ENCODE measurements at regions not wholly inside any gene's neighbourhood (a gene's known extent, or its start where the extent isn't known, plus 50 kb on each side); places are given as distances from the start of the nearest gene placed in this dataset.

- Histone ChIP-seq H3K4me1 (ENCODE audit: control insufficient read depth, insufficient read depth, low read length) (no peaks in the 10 kb centered on the region), H3K4me3 (ENCODE audit: low read depth, low read length) (no peak overlapping the region), H3K27me3 (ENCODE audit: control insufficient read depth, insufficient read depth, low read length) (peaks cover 2% of the 10 kb centered on the region), H3K9me3 (ENCODE audit: control insufficient read depth, insufficient read depth, low read length) (no peaks in the 10 kb centered on the region), H3K27ac (ENCODE audit: low read depth, low read length) (no peak overlapping the region), H3K36me3 (ENCODE audit: control insufficient read depth, insufficient read depth, low read length) (no peaks in the 10 kb centered on the region)
- WGBS (ENCODE audit: insufficient coverage) = 96% methylated on average over 18 of the region's 18 CpGs
- DNase-seq (ENCODE audit: low read depth in 4 of 6, low spot score in 6 of 6) = no peak
Measured at GRCh38 chr20:21809961-21810523, 104.6 kb downstream of the PAX1 start.

- peak in 1 of 6 donors; percentile 17 for DNase-seq (ENCODE audit: low read depth in 4 of 6, low spot score in 6 of 6)
- Histone ChIP-seq H3K27ac (ENCODE audit: low read depth, low read length) (no peak overlapping the region), H3K27me3 (ENCODE audit: control insufficient read depth, insufficient read depth, low read length) (peaks cover 2% of the 10 kb centered on the region), H3K4me1 (ENCODE audit: control insufficient read depth, insufficient read depth, low read length) (no peaks in the 10 kb centered on the region), H3K4me3 (ENCODE audit: low read depth, low read length) (no peak overlapping the region), H3K36me3 (ENCODE audit: control insufficient read depth, insufficient read depth, low read length) (no peaks in the 10 kb centered on the region), H3K9me3 (ENCODE audit: control insufficient read depth, insufficient read depth, low read length) (no peaks in the 10 kb centered on the region)
- WGBS (ENCODE audit: insufficient coverage) = 50% methylated on average over 31 of the region's 31 CpGs
Measured at GRCh38 chr20:21808863-21809664, 103.6 kb downstream of the PAX1 start.

GRCh38 chr20:21808139-21808538 is 102.7 kb downstream of the PAX1 start:
- no peak for DNase-seq (ENCODE audit: low read depth in 4 of 6, low spot score in 6 of 6)
- 96% methylated on average over 3 of the region's 3 CpGs for whole genome bisulfite sequencing (ENCODE audit: insufficient coverage)

GRCh38 chr20:21804802-21805201 is 99.3 kb downstream of the PAX1 start:
- H3K36me3 ChIP-seq (ENCODE audit: control insufficient read depth, insufficient read depth, low read length) = no peaks in the 10 kb centered on the region
- DNase-seq (ENCODE audit: low read depth in 4 of 6, low spot score in 6 of 6) = peak in 1 of 6 donors; percentile 10
- 89% methylated on average over 5 of the region's 8 CpGs for WGBS (ENCODE audit: insufficient coverage)

More at GRCh38 chr20:21808139-21808538, 102.7 kb downstream of the PAX1 start:
- Histone ChIP-seq H3K4me1 (ENCODE audit: control insufficient read depth, insufficient read depth, low read length) (no peaks in the 10 kb centered on the region), H3K36me3 (ENCODE audit: control insufficient read depth, insufficient read depth, low read length) (no peaks in the 10 kb centered on the region), H3K9me3 (ENCODE audit: control insufficient read depth, insufficient read depth, low read length) (no peaks in the 10 kb centered on the region), H3K27me3 (ENCODE audit: control insufficient read depth, insufficient read depth, low read length) (peaks cover 2% of the 10 kb centered on the region), H3K27ac (ENCODE audit: low read depth, low read length) (no peak overlapping the region), H3K4me3 (ENCODE audit: low read depth, low read length) (no peak overlapping the region)

GRCh38 chr20:21801193-21801592 is 95.7 kb downstream of the PAX1 start:
- 66% methylated on average over 2 of the region's 4 CpGs for WGBS (ENCODE audit: insufficient coverage)
- Histone ChIP-seq H3K27me3 (ENCODE audit: control insufficient read depth, insufficient read depth, low read length) (peaks cover 2% of the 10 kb centered on the region), H3K9me3 (ENCODE audit: control insufficient read depth, insufficient read depth, low read length) (no peaks in the 10 kb centered on the region), H3K36me3 (ENCODE audit: control insufficient read depth, insufficient read depth, low read length) (no peaks in the 10 kb centered on the region), H3K27ac (ENCODE audit: low read depth, low read length) (no peak overlapping the region), H3K4me3 (ENCODE audit: low read depth, low read length) (no peak overlapping the region), H3K4me1 (ENCODE audit: control insufficient read depth, insufficient read depth, low read length) (no peaks in the 10 kb centered on the region)
- DNase-seq (ENCODE audit: low read depth in 4 of 6, low spot score in 6 of 6) = peak in 1 of 6 donors; percentile 8

More at GRCh38 chr20:21804802-21805201, 99.3 kb downstream of the PAX1 start:
- Histone ChIP-seq H3K4me1 (ENCODE audit: control insufficient read depth, insufficient read depth, low read length) (no peaks in the 10 kb centered on the region), H3K27me3 (ENCODE audit: control insufficient read depth, insufficient read depth, low read length) (peaks cover 2% of the 10 kb centered on the region), H3K4me3 (ENCODE audit: low read depth, low read length) (no peak overlapping the region), H3K27ac (ENCODE audit: low read depth, low read length) (no peak overlapping the region), H3K9me3 (ENCODE audit: control insufficient read depth, insufficient read depth, low read length) (no peaks in the 10 kb centered on the region)

GRCh38 chr20:21798384-21798783 is 92.9 kb downstream of the PAX1 start:
- 93% methylated on average over 4 of the region's 5 CpGs for WGBS (ENCODE audit: insufficient coverage)
- DNase-seq (ENCODE audit: low read depth in 4 of 6, low spot score in 6 of 6) = no peak
- H3K36me3 ChIP-seq (ENCODE audit: control insufficient read depth, insufficient read depth, low read length) = no peaks in the 10 kb centered on the region

GRCh38 chr20:21796059-21796458 is 90.6 kb downstream of the PAX1 start:
- H3K27me3 ChIP-seq (ENCODE audit: control insufficient read depth, insufficient read depth, low read length) = no peaks in the 10 kb centered on the region
- no peak overlapping the region for H3K4me3 ChIP-seq (ENCODE audit: low read depth, low read length)
- H3K9me3 ChIP-seq (ENCODE audit: control insufficient read depth, insufficient read depth, low read length) = no peaks in the 10 kb centered on the region
- H3K27ac ChIP-seq (ENCODE audit: low read depth, low read length) = no peak overlapping the region
- H3K4me1 ChIP-seq (ENCODE audit: control insufficient read depth, insufficient read depth, low read length) = no peaks in the 10 kb centered on the region
- DNase-seq (ENCODE audit: low read depth in 4 of 6, low spot score in 6 of 6) = no peak
- H3K36me3 ChIP-seq (ENCODE audit: control insufficient read depth, insufficient read depth, low read length) = no peaks in the 10 kb centered on the region
- WGBS (ENCODE audit: insufficient coverage) = no CpG with 5 or more reads among the region's 1 CpG

More at GRCh38 chr20:21798384-21798783, 92.9 kb downstream of the PAX1 start:
- H3K4me1 ChIP-seq (ENCODE audit: control insufficient read depth, insufficient read depth, low read length) = no peaks in the 10 kb centered on the region
- no peak overlapping the region for H3K27ac ChIP-seq (ENCODE audit: low read depth, low read length)
- no peaks in the 10 kb centered on the region for H3K27me3 ChIP-seq (ENCODE audit: control insufficient read depth, insufficient read depth, low read length)
- no peaks in the 10 kb centered on the region for H3K9me3 ChIP-seq (ENCODE audit: control insufficient read depth, insufficient read depth, low read length)
- H3K4me3 ChIP-seq (ENCODE audit: low read depth, low read length) = no peak overlapping the region

- no peaks in the 10 kb centered on the region for H3K4me1 ChIP-seq (ENCODE audit: control insufficient read depth, insufficient read depth, low read length)
- H3K27me3 ChIP-seq (ENCODE audit: control insufficient read depth, insufficient read depth, low read length) = no peaks in the 10 kb centered on the region
- no peaks in the 10 kb centered on the region for H3K36me3 ChIP-seq (ENCODE audit: control insufficient read depth, insufficient read depth, low read length)
- H3K9me3 ChIP-seq (ENCODE audit: control insufficient read depth, insufficient read depth, low read length) = no peaks in the 10 kb centered on the region
- no peak for DNase-seq (ENCODE audit: low read depth in 4 of 6, low spot score in 6 of 6)
- H3K4me3 ChIP-seq (ENCODE audit: low read depth, low read length) = no peak overlapping the region
- 76% methylated on average over 4 of the region's 6 CpGs for WGBS (ENCODE audit: insufficient coverage)
- no peak overlapping the region for H3K27ac ChIP-seq (ENCODE audit: low read depth, low read length)
Measured at GRCh38 chr20:21788082-21788481, 82.6 kb downstream of the PAX1 start.

- DNase-seq (ENCODE audit: low read depth in 4 of 6, low spot score in 6 of 6) = no peak
- H3K4me3 ChIP-seq (ENCODE audit: low read depth, low read length) = no peak overlapping the region
- no peaks in the 10 kb centered on the region for H3K4me1 ChIP-seq (ENCODE audit: control insufficient read depth, insufficient read depth, low read length)
- WGBS (ENCODE audit: insufficient coverage) = 78% methylated on average over 24 of the region's 24 CpGs
- H3K36me3 ChIP-seq (ENCODE audit: control insufficient read depth, insufficient read depth, low read length) = no peaks in the 10 kb centered on the region
- no peak overlapping the region for H3K27ac ChIP-seq (ENCODE audit: low read depth, low read length)
- no peaks in the 10 kb centered on the region for H3K27me3 ChIP-seq (ENCODE audit: control insufficient read depth, insufficient read depth, low read length)
- no peaks in the 10 kb centered on the region for H3K9me3 ChIP-seq (ENCODE audit: control insufficient read depth, insufficient read depth, low read length)
Measured at GRCh38 chr20:21781446-21782075, 76.1 kb downstream of the PAX1 start.

All from spinal cord (tissue), 9 donors.